CD4-positive, alpha-beta T cell (primary cell): ENCODE measurements at regions not wholly inside any gene's neighbourhood (a gene's known extent, or its start where the extent isn't known, plus 50 kb on each side); places are given as distances from the start of the nearest gene placed in this dataset.

Source experiments
- ATAC-seq: fragments of 200-7000 bp; cut with Tn5 transposase; one replicate; pipeline ENCODE4 v1.10.0; 2022; ENCODE audit warnings: mild to moderate bottlenecking; ENCODE audit not compliant: poor library complexity
- CTCF ChIA-PET: fragments of 350-600 bp; sonication (Branson Sonifier 250); formaldehyde crosslinking; loops from one replicate; lab custom pipeline; 2021; ENCODE audit warnings: antibody characterized with exemption, inconsistent platforms; lab: Charles Lee
- POLR2A ChIA-PET: fragments of 350-600 bp; sonication (Branson Sonifier 250); formaldehyde crosslinking; loops from one replicate; lab custom pipeline; 2021; ENCODE audit warnings: antibody characterized with exemption, inconsistent platforms; lab: Charles Lee
- DNase-seq, 14 experiments: peaks; one replicate each; pipeline ENCODE4 v3.0.0-alpha.2; 2013 to 2020; ENCODE audit warnings: mixed read lengths in 2 of 14
- H3K27ac ChIP-seq, 2 donors: one replicate each; pipeline versions ENCODE4 v1.5.1 to v1.7.0; 2013; ENCODE audit warnings: low read length in 2 of 2, low read depth in 1 of 2, mild to moderate bottlenecking in 1 of 2
- H3K27me3 ChIP-seq, 2 experiments: 1 replicate in 1 of 2; 2 replicates in 1 of 2; pipeline versions ENCODE4 v1.6.1 to v1.7.0; 2013; ENCODE audit warnings: low read length in 2 of 2, control low read depth in 1 of 2, mild to moderate bottlenecking in 1 of 2, moderate library complexity in 1 of 2; ENCODE audit not compliant: insufficient read depth in 2 of 2, control insufficient read depth in 1 of 2
- H3K36me3 ChIP-seq: one replicate; pipeline ENCODE4 v1.6.1; 2013; ENCODE audit warnings: low read length, control low read depth; ENCODE audit not compliant: insufficient read depth
- H3K4me1 ChIP-seq: one replicate; pipeline ENCODE4 v1.6.1; 2013; ENCODE audit warnings: low read length, control low read depth; ENCODE audit not compliant: insufficient read depth
- H3K4me3 ChIP-seq: one replicate; pipeline ENCODE4 v1.5.1; 2013; ENCODE audit warnings: mild to moderate bottlenecking, low read length, moderate library complexity
- H3K9me3 ChIP-seq, 2 experiments: 1 replicate in 1 of 2; 2 replicates in 1 of 2; pipeline versions ENCODE4 v1.6.1 to v1.7.0; 2013; ENCODE audit warnings: low read length in 2 of 2, mild to moderate bottlenecking in 2 of 2, control low read depth in 1 of 2, moderate library complexity in 1 of 2; ENCODE audit not compliant: control insufficient read depth in 1 of 2, insufficient read depth in 1 of 2
- H3K27ac Mint-ChIP-seq: one replicate; pipeline ENCODE4 v1.8.0; 2020; ENCODE audit warnings: mixed read lengths
- H3K27me3 Mint-ChIP-seq: one replicate; pipeline ENCODE4 v1.8.0; 2021; ENCODE audit warnings: mixed read lengths
- H3K36me3 Mint-ChIP-seq: one replicate; pipeline ENCODE4 v1.8.0; 2021; ENCODE audit warnings: low read depth, mixed read lengths
- H3K4me1 Mint-ChIP-seq: one replicate; pipeline ENCODE4 v1.8.0; 2021; ENCODE audit warnings: low read depth, mixed read lengths
- H3K4me3 Mint-ChIP-seq: one replicate; pipeline ENCODE4 v1.8.0; 2020; ENCODE audit warnings: mild to moderate bottlenecking, mixed read lengths
- H3K9me3 Mint-ChIP-seq: one replicate; pipeline ENCODE4 v1.8.0; 2020; ENCODE audit warnings: mixed read lengths
- intact Hi-C, 2 experiments: fragments of 100-400 bp; cut with DNase I in 1 of 2; cut with micrococcal nuclease in 1 of 2; formaldehyde crosslinking; loops; one replicate each; pipeline versions ENCODE4 v1.15.1 to v1.9.0; 2023 to 2025; cut with DNase I, micrococcal nuclease
- TF ChIP-seq, protein P1 (sequence below): fragments of 200-600 bp; IDR thresholded peaks from one replicate; pipeline ENCODE4 v1.8.0; 2022; ENCODE audit warnings: antibody characterized with exemption, mild to moderate bottlenecking

DNA sequence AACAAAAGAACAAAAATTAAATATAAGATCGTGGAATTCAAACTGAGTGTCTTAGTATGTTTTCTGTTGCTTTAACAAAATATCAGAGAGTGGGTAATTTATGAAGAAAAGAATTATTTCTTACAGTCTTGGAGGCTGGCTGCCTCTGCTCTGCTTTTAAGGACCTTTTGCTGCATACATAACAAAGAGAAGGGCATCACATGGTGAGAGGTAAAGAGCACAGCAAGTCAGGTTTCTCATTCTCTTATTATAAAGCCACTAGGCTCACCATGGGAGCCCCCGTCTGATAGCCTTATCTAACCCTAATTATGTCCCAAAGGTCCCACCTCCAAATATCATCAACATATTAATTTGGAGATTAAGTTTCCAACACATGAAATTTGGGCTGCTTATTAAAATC lies 231.3 kb downstream of the SLITRK6 start:
- Histone ChIP-seq H3K27me3 (no peaks in the 10 kb centered on the region), H3K4me1 (no peaks in the 10 kb centered on the region), H3K4me3 (no peak overlapping the region), H3K27ac (no peak overlapping the region), H3K9me3 (no peaks in the 10 kb centered on the region), H3K36me3 (no peaks in the 10 kb centered on the region)
- Mint-ChIP-seq H3K36me3 (no peaks in the 10 kb centered on the region), H3K27me3 (no peaks in the 10 kb centered on the region), H3K9me3 (no peaks in the 10 kb centered on the region), H3K4me1 (no peaks in the 10 kb centered on the region), H3K4me3 (no peak overlapping the region), H3K27ac (no peak overlapping the region)
- CTCF ChIA-PET = no interaction called here
- TF ChIP-seq, protein P1, sequence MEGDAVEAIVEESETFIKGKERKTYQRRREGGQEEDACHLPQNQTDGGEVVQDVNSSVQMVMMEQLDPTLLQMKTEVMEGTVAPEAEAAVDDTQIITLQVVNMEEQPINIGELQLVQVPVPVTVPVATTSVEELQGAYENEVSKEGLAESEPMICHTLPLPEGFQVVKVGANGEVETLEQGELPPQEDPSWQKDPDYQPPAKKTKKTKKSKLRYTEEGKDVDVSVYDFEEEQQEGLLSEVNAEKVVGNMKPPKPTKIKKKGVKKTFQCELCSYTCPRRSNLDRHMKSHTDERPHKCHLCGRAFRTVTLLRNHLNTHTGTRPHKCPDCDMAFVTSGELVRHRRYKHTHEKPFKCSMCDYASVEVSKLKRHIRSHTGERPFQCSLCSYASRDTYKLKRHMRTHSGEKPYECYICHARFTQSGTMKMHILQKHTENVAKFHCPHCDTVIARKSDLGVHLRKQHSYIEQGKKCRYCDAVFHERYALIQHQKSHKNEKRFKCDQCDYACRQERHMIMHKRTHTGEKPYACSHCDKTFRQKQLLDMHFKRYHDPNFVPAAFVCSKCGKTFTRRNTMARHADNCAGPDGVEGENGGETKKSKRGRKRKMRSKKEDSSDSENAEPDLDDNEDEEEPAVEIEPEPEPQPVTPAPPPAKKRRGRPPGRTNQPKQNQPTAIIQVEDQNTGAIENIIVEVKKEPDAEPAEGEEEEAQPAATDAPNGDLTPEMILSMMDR = no peak
- no peak for ATAC-seq
- no peak for DNase-seq
- POLR2A ChIA-PET = no interaction called here
- intact Hi-C loops = no loop called here

GRCh38 chr13:85565652-85566051 lies 233.6 kb downstream of the SLITRK6 start:
- H3K27me3 Mint-ChIP-seq = no peaks in the 10 kb centered on the region
- ATAC-seq = no peak
- no peaks in the 10 kb centered on the region for H3K36me3 Mint-ChIP-seq
- TF ChIP-seq, protein P1 = no peak
- no peaks in the 10 kb centered on the region for H3K9me3 Mint-ChIP-seq
- no peak for DNase-seq
- no peaks in the 10 kb centered on the region for H3K4me1 Mint-ChIP-seq
- Histone ChIP-seq H3K4me1 (no peaks in the 10 kb centered on the region), H3K27me3 (no peaks in the 10 kb centered on the region), H3K4me3 (no peak overlapping the region), H3K9me3 (no peaks in the 10 kb centered on the region), H3K36me3 (no peaks in the 10 kb centered on the region), H3K27ac (no peak overlapping the region)
- ChIA-PET POLR2A (no interaction called here), CTCF (no interaction called here)
- H3K27ac Mint-ChIP-seq = no peak overlapping the region
- no peak overlapping the region for H3K4me3 Mint-ChIP-seq
- intact Hi-C loops = no loop called here

DNA sequence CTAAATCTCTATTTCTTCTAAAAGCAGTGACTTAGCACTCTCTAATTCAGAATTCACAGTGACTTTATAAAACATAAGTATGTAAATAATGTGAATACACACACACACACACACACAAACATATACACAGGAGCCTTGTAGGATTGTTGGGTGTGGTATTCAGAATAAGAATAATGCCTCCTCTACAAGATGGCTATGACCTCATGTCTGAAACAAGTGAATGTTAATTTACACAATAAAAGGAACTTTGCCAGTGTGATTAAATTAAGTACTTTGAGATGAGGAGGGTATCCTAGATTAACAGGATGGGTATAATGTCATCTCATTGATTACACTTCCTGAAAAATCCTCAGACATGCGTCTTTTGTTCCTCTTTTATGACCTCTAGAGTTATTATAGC lies 234.6 kb downstream of the SLITRK6 start:
- no peaks in the 10 kb centered on the region for H3K9me3 Mint-ChIP-seq
- no peaks in the 10 kb centered on the region for H3K4me1 Mint-ChIP-seq
- TF ChIP-seq, protein P1 = no peak
- ATAC-seq (no peak), DNase-seq (no peak)
- no peaks in the 10 kb centered on the region for H3K36me3 Mint-ChIP-seq
- H3K27ac Mint-ChIP-seq = no peak overlapping the region
- ChIA-PET POLR2A (no interaction called here), CTCF (no interaction called here)
- H3K27me3 ChIP-seq = no peaks in the 10 kb centered on the region
- no peaks in the 10 kb centered on the region for H3K36me3 ChIP-seq
- H3K9me3 ChIP-seq = no peaks in the 10 kb centered on the region
- intact Hi-C loops = loop anchor here in 1 of 2 experiments (5.0 kb wide), 1 partner anchor 52 kb away; no protein-coding TSS in a partner anchor
- no peak overlapping the region for H3K4me3 ChIP-seq
- H3K27ac ChIP-seq = no peak overlapping the region
- H3K27me3 Mint-ChIP-seq = no peaks in the 10 kb centered on the region
- H3K4me1 ChIP-seq = no peaks in the 10 kb centered on the region
- H3K4me3 Mint-ChIP-seq = no peak overlapping the region
